ENCODE measurements at regions not wholly inside any gene's neighbourhood (a gene's known extent, or its start where the extent isn't known, plus 50 kb on each side); places are given as distances from the start of the nearest gene placed in this dataset.

- ATAC-seq (no peak), DNase-seq (ENCODE audit: low spot score) (no peak)
- H3K36me3 Mint-ChIP-seq, result peaks cover 4% of the 10 kb centered on the region
- POLR2A ChIA-PET, result no interaction called here
- no peak overlapping the region for H3K27ac Mint-ChIP-seq
- CTCF ChIA-PET, result no interaction called here
- TF ChIP-seq KAT7 (CRISPR knock-in tag; IDR thresholded peaks at IDR 0.05; ENCODE audit: borderline replicate concordance) (no peak), TCF7 (CRISPR knock-in tag; IDR thresholded peaks at IDR 0.05; ENCODE audit: low read depth) (no peak), JUN (CRISPR knock-in tag; IDR thresholded peaks at IDR 0.05) (no peak), ZNF671 (CRISPR knock-in tag; IDR thresholded peaks at IDR 0.05) (no peak), SP1 (CRISPR knock-in tag; conservative IDR thresholded peaks at IDR 0.05) (no peak), E2F5 (CRISPR knock-in tag; IDR thresholded peaks at IDR 0.05) (no peak)
- H3K4me1 Mint-ChIP-seq, result peaks cover 24% of the 10 kb centered on the region
- no peaks in the 10 kb centered on the region for H3K9me3 Mint-ChIP-seq
- no peaks in the 10 kb centered on the region; the same call in 1 of the 2 replicates for H3K27me3 Mint-ChIP-seq (ENCODE audit: low read depth)
- no peak overlapping the region for H3K4me3 Mint-ChIP-seq
Measured at GRCh38 chr15:81763304-81763703, 282.5 kb downstream of the MEX3B start.

- H3K9me3 Mint-ChIP-seq, result no peaks in the 10 kb centered on the region
- no peak overlapping the region for H3K27ac Mint-ChIP-seq
- no peak overlapping the region for H3K4me3 Mint-ChIP-seq
- H3K4me1 Mint-ChIP-seq, result peaks cover 29% of the 10 kb centered on the region
- ChIA-PET POLR2A (no interaction called here), CTCF (no interaction called here)
- no peak for DNase-seq (ENCODE audit: low spot score)
- ATAC-seq, result no peak
- peaks cover 4% of the 10 kb centered on the region for H3K36me3 Mint-ChIP-seq
- H3K27me3 Mint-ChIP-seq (ENCODE audit: low read depth), result no peaks in the 10 kb centered on the region; the same call in 1 of the 2 replicates
- TF ChIP-seq NFYB (CRISPR knock-in tag; conservative IDR thresholded peaks at IDR 0.05; ENCODE audit: low read depth) (no peak), NR2C2 (CRISPR knock-in tag; IDR thresholded peaks at IDR 0.05) (no peak), ZNF396 (CRISPR knock-in tag; IDR thresholded peaks at IDR 0.05; ENCODE audit: borderline replicate concordance) (no peak), OVOL2 (CRISPR knock-in tag; IDR thresholded peaks at IDR 0.05; ENCODE audit: borderline replicate concordance) (no peak), ZNF317 (CRISPR knock-in tag; IDR thresholded peaks at IDR 0.05; ENCODE audit: borderline replicate concordance, low read depth) (no peak), MXD4 (CRISPR knock-in tag; IDR thresholded peaks at IDR 0.05; ENCODE audit: borderline replicate concordance) (no peak), HMGA2 (CRISPR knock-in tag; IDR thresholded peaks at IDR 0.05) (no peak), ZNF532 (CRISPR knock-in tag; IDR thresholded peaks at IDR 0.05; ENCODE audit: borderline replicate concordance) (no peak), SOX15 (CRISPR knock-in tag; IDR thresholded peaks at IDR 0.05) (no peak), FOXP1 (CRISPR knock-in tag; IDR thresholded peaks at IDR 0.05; ENCODE audit: borderline replicate concordance) (no peak), ESRRA (CRISPR knock-in tag; IDR thresholded peaks at IDR 0.05; ENCODE audit: borderline replicate concordance) (no peak), NR1H2 (CRISPR knock-in tag; IDR thresholded peaks at IDR 0.05) (no peak), ZNF423 (CRISPR knock-in tag; IDR thresholded peaks at IDR 0.05) (no peak), GTF2I (CRISPR knock-in tag; conservative IDR thresholded peaks at IDR 0.05) (no peak), TP53 (CRISPR knock-in tag; IDR thresholded peaks at IDR 0.05) (no peak), ATF6 (CRISPR knock-in tag; IDR thresholded peaks at IDR 0.05) (no peak), ATF3 (CRISPR knock-in tag; conservative IDR thresholded peaks at IDR 0.05) (no peak), NR3C1 (CRISPR knock-in tag; conservative IDR thresholded peaks at IDR 0.05; ENCODE audit: low read depth) (no peak), E2F4 (CRISPR knock-in tag; IDR thresholded peaks at IDR 0.05; ENCODE audit: borderline replicate concordance, low read depth) (no peak), NFE2L1 (CRISPR knock-in tag; IDR thresholded peaks at IDR 0.05) (no peak)
Measured at GRCh38 chr15:81760686-81761085, 285.1 kb downstream of the MEX3B start.
